ENCODE measurements at regions not wholly inside any gene's neighbourhood (a gene's known extent, or its start where the extent isn't known, plus 50 kb on each side); places are given as distances from the start of the nearest gene placed in this dataset.

- Mint-ChIP-seq H3K4me1 (ENCODE audit: unreplicated experiment) (no peaks in the 10 kb centered on the region), H3K9me3 (ENCODE audit: unreplicated experiment) (peaks cover 11% of the 10 kb centered on the region), H3K27me3 (ENCODE audit: unreplicated experiment) (no peaks in the 10 kb centered on the region), H3K27ac (ENCODE audit: unreplicated experiment) (no peak overlapping the region), H3K36me3 (ENCODE audit: unreplicated experiment) (no peaks in the 10 kb centered on the region), H3K4me3 (ENCODE audit: unreplicated experiment) (no peak overlapping the region)
- DNase-seq (ENCODE audit: extremely low spot score, unreplicated experiment) = no peak
- TF ChIP-seq, protein P1, sequence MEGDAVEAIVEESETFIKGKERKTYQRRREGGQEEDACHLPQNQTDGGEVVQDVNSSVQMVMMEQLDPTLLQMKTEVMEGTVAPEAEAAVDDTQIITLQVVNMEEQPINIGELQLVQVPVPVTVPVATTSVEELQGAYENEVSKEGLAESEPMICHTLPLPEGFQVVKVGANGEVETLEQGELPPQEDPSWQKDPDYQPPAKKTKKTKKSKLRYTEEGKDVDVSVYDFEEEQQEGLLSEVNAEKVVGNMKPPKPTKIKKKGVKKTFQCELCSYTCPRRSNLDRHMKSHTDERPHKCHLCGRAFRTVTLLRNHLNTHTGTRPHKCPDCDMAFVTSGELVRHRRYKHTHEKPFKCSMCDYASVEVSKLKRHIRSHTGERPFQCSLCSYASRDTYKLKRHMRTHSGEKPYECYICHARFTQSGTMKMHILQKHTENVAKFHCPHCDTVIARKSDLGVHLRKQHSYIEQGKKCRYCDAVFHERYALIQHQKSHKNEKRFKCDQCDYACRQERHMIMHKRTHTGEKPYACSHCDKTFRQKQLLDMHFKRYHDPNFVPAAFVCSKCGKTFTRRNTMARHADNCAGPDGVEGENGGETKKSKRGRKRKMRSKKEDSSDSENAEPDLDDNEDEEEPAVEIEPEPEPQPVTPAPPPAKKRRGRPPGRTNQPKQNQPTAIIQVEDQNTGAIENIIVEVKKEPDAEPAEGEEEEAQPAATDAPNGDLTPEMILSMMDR (IDR thresholded peaks at IDR 0.05) = no peak
These were observed 161.0 kb downstream of the CBLN1 start for GRCh38 chr16:49120631-49121030.

DNA sequence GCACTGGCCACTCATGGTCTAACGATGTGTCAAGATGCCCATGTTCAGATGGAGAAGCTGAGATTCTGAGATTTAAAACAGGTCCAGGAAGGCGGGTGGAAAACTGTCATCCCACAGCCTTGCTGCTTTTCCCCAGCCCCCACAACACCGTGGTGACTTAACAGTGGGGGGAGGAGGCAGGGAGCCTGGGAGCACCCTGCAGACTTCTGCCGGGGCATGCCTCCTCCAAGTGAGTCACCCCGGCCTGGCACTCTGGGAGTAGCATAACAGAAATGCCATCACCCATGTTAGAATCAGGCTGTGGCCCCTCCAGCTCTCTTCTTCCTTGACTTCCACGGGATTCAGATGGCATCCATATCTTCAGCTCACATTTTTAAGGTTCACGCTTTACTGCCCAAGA is 164.8 kb downstream of the CBLN1 start:
- no peak for DNase-seq (ENCODE audit: extremely low spot score, unreplicated experiment)
- H3K9me3 Mint-ChIP-seq (ENCODE audit: unreplicated experiment) = peaks cover 16% of the 10 kb centered on the region
- TF ChIP-seq, protein P1 (IDR thresholded peaks at IDR 0.05) = no peak
- H3K27me3 Mint-ChIP-seq (ENCODE audit: unreplicated experiment) = no peaks in the 10 kb centered on the region
- no peaks in the 10 kb centered on the region for H3K4me1 Mint-ChIP-seq (ENCODE audit: unreplicated experiment)
- no peak overlapping the region for H3K4me3 Mint-ChIP-seq (ENCODE audit: unreplicated experiment)
- H3K27ac Mint-ChIP-seq (ENCODE audit: unreplicated experiment) = no peak overlapping the region
- H3K36me3 Mint-ChIP-seq (ENCODE audit: unreplicated experiment) = no peaks in the 10 kb centered on the region

GRCh38 chr16:49115956-49116355 is 165.7 kb downstream of the CBLN1 start:
- no peaks in the 10 kb centered on the region for H3K27me3 Mint-ChIP-seq (ENCODE audit: unreplicated experiment)
- H3K9me3 Mint-ChIP-seq (ENCODE audit: unreplicated experiment) = peaks cover 16% of the 10 kb centered on the region

GRCh38 chr16:49112754-49113153 is 168.9 kb downstream of the CBLN1 start:
- no peak for DNase-seq (ENCODE audit: extremely low spot score, unreplicated experiment)
- Mint-ChIP-seq H3K36me3 (ENCODE audit: unreplicated experiment) (no peaks in the 10 kb centered on the region), H3K4me1 (ENCODE audit: unreplicated experiment) (no peaks in the 10 kb centered on the region), H3K27ac (ENCODE audit: unreplicated experiment) (no peak overlapping the region), H3K4me3 (ENCODE audit: unreplicated experiment) (no peak overlapping the region), H3K9me3 (ENCODE audit: unreplicated experiment) (peaks cover 15% of the 10 kb centered on the region), H3K27me3 (ENCODE audit: unreplicated experiment) (no peaks in the 10 kb centered on the region)
- TF ChIP-seq, protein P1 (IDR thresholded peaks at IDR 0.05) = no peak

More at GRCh38 chr16:49115956-49116355, 165.7 kb downstream of the CBLN1 start:
- no peak for DNase-seq (ENCODE audit: extremely low spot score, unreplicated experiment)
- Mint-ChIP-seq H3K4me3 (ENCODE audit: unreplicated experiment) (no peak overlapping the region), H3K4me1 (ENCODE audit: unreplicated experiment) (no peaks in the 10 kb centered on the region), H3K27ac (ENCODE audit: unreplicated experiment) (no peak overlapping the region), H3K36me3 (ENCODE audit: unreplicated experiment) (no peaks in the 10 kb centered on the region)
- TF ChIP-seq, protein P1 (IDR thresholded peaks at IDR 0.05) = no peak

- no peak overlapping the region for H3K4me3 Mint-ChIP-seq (ENCODE audit: unreplicated experiment)
- H3K36me3 Mint-ChIP-seq (ENCODE audit: unreplicated experiment) = no peaks in the 10 kb centered on the region
- no peaks in the 10 kb centered on the region for H3K4me1 Mint-ChIP-seq (ENCODE audit: unreplicated experiment)
- H3K27ac Mint-ChIP-seq (ENCODE audit: unreplicated experiment) = no peak overlapping the region
- TF ChIP-seq, protein P1 (IDR thresholded peaks at IDR 0.05) = no peak
- peaks cover 15% of the 10 kb centered on the region for H3K9me3 Mint-ChIP-seq (ENCODE audit: unreplicated experiment)
- H3K27me3 Mint-ChIP-seq (ENCODE audit: unreplicated experiment) = no peaks in the 10 kb centered on the region
- DNase-seq (ENCODE audit: extremely low spot score, unreplicated experiment) = no peak
These were observed 170.3 kb downstream of the CBLN1 start for GRCh38 chr16:49111351-49111750.

Measured in osteocyte (in vitro differentiated cells).